ENCODE measurements at regions not wholly inside any gene's neighbourhood (a gene's known extent, or its start where the extent isn't known, plus 50 kb on each side); places are given as distances from the start of the nearest gene placed in this dataset.
A peak's percentile ranks its signal among the peaks of the same experiment; 100 is the strongest.

DNA sequence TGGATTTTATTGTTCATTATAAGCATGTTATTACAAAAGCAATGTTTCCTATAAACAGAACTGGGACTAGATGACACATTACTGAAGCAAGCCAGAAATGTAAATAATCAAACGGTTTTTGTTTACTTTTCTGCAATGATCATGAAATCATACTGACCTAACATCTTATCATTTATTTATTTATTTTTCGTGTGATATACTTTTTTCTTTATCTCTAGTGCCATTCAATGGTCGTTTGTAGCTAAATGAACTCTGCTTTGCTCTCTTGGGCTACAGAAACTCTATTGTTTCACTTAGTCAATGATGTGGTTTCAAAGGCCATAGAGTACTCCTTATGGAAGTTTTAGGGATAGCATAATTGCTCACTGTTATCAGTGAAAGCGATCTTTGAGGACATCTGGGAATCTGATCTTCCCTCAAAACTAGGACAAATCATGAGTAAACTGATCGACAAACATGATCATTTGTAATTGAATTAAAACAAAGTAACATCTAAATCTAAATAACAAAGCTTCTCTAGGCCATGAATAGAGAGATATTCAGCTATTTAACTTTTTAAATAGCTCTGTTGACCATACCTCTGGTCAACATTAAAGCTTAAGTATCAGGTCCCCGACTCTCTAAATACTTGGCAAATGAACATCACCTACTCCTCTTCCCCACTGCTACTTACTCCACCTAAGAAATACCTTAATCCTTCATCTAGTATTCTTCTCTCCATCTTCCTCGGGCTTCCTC is 933.4 kb downstream of the TFAP2A start:
- TF ChIP-seq, protein P1, sequence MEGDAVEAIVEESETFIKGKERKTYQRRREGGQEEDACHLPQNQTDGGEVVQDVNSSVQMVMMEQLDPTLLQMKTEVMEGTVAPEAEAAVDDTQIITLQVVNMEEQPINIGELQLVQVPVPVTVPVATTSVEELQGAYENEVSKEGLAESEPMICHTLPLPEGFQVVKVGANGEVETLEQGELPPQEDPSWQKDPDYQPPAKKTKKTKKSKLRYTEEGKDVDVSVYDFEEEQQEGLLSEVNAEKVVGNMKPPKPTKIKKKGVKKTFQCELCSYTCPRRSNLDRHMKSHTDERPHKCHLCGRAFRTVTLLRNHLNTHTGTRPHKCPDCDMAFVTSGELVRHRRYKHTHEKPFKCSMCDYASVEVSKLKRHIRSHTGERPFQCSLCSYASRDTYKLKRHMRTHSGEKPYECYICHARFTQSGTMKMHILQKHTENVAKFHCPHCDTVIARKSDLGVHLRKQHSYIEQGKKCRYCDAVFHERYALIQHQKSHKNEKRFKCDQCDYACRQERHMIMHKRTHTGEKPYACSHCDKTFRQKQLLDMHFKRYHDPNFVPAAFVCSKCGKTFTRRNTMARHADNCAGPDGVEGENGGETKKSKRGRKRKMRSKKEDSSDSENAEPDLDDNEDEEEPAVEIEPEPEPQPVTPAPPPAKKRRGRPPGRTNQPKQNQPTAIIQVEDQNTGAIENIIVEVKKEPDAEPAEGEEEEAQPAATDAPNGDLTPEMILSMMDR (conservative IDR thresholded peaks at IDR 0.05; ENCODE audit: control insufficient read depth, insufficient read depth, low read depth, low read length) = no peak
- peak; percentile 12 for DNase-seq (ENCODE audit: low read depth)
- H3K4me3 ChIP-seq (ENCODE audit: control insufficient read depth, low read depth, low read length) = no peak overlapping the region

DNA sequence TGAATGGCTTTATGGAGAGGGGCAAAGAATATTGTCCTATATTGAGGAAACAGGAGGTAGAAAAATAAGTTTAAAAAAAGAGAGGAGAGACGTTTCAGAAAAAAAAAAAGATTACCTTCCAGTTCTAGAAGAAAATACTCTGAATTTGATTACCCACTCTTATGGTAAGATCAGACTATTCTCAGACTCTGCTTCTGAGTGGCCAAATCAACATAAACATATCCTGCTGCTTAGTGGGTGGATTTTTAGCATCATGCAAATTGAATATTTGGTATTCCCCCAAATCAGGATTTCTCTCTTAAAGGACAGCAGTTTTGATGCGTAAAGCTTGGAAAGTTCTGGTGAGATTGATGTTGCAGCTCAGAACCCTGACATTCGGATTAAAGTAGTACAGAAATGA is 946.6 kb downstream of the TFAP2A start:
- H3K4me3 ChIP-seq (ENCODE audit: control insufficient read depth, low read depth, low read length) = no peak overlapping the region
- DNase-seq (ENCODE audit: low read depth) = no peak
- TF ChIP-seq, protein P1 (conservative IDR thresholded peaks at IDR 0.05; ENCODE audit: control insufficient read depth, insufficient read depth, low read depth, low read length) = no peak

- peak; percentile 70 for DNase-seq (ENCODE audit: low read depth)
- TF ChIP-seq, protein P1 (conservative IDR thresholded peaks at IDR 0.05; ENCODE audit: control insufficient read depth, insufficient read depth, low read depth, low read length) = no peak
- H3K4me3 ChIP-seq (ENCODE audit: control insufficient read depth, low read depth, low read length) = no peak overlapping the region
Observed at GRCh38 chr6:9467741-9468140, 947.1 kb downstream of the TFAP2A start.

DNA sequence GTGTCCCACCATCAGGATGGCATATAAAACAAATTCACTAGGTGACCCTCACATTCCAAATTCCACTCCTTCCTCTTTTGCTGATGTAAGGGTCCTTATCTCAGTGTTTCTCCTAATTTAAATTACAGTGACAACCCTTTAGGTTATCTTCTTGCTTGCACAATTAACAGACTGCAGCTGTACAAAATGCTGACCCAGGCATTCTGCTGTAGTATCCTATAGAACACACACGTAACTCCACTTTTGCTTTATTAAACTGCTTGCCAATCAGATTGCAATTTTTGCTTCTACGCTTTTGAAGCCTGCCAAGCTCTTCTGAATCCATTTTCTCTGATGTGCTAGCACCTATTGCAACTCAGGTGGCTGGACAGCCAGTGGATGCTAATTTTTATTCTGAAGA is 950.3 kb downstream of the TFAP2A start:
- TF ChIP-seq, protein P1 (conservative IDR thresholded peaks at IDR 0.05; ENCODE audit: control insufficient read depth, insufficient read depth, low read depth, low read length) = no peak
- no peak overlapping the region for H3K4me3 ChIP-seq (ENCODE audit: control insufficient read depth, low read depth, low read length)
- DNase-seq (ENCODE audit: low read depth) = no peak

DNA sequence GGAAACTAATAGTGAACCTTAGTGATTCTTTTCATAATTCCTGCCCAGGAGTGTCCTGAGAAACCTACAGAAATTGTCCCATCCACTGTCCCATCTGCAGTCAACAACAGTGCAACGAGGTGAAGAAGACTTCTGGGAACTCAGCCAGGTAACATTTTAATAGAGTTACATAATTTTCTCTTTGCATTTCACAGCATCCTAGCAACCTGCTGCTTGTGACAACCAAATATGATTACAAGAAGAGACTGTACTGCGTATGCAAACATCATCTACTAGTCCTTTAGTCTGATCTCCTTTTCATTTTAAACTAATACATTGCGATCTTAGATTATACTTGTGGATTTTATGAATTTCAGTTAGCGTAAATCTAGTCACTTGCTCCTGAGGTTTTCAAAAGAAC is 951.6 kb downstream of the TFAP2A start:
- TF ChIP-seq, protein P1 (conservative IDR thresholded peaks at IDR 0.05; ENCODE audit: control insufficient read depth, insufficient read depth, low read depth, low read length) = no peak
- no peak for DNase-seq (ENCODE audit: low read depth)
- no peak overlapping the region for H3K4me3 ChIP-seq (ENCODE audit: control insufficient read depth, low read depth, low read length)

DNA sequence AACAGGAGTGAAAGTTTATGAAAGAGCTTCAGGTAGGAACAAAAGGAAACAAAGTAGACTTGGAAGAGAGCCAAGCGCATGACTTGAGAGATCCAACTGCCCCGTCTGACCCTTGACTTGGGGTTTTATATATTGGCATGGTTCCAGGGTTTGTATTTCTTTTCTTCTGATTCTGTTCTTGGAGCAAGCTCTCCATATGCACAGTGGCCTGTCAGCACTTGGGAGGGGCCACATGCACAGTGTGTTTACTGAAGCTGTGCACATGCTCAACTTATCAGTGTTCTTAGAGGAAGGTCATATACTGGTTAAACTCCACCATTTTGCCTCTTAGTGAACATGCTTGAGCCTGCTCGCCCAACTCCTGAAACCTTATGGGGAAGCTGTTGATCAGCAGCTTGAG is 953.7 kb downstream of the TFAP2A start:
- TF ChIP-seq, protein P1 (conservative IDR thresholded peaks at IDR 0.05; ENCODE audit: control insufficient read depth, insufficient read depth, low read depth, low read length) = no peak
- H3K4me3 ChIP-seq (ENCODE audit: control insufficient read depth, low read depth, low read length) = no peak overlapping the region
- no peak for DNase-seq (ENCODE audit: low read depth)
